Panc1 (cell line): ENCODE measurements at regions not wholly inside any gene's neighbourhood (a gene's known extent, or its start where the extent isn't known, plus 50 kb on each side); places are given as distances from the start of the nearest gene placed in this dataset.

Experiments
- ATAC-seq: fragments of 200-7000 bp; cut with Tn5 transposase; 2 replicates; pipeline ENCODE4 v1.9.1; 2020; ENCODE audit warnings: mild to moderate bottlenecking, moderate library complexity
- BruUV-seq: library from RNA; stranded (reverse); fragments of 400-500 nt; replicated peaks from 2 replicates; lab custom pipeline; 2021; lab: Mats Ljungman, UMichigan
- CTCF ChIA-PET: fragments of 300-600 bp; sonication (Branson Sonifier 250); formaldehyde crosslinking; loops from one replicate; lab custom pipeline; 2022; ENCODE audit warnings: antibody characterized with exemption; lab: Charles Lee
- POLR2A ChIA-PET: fragments of 300-600 bp; sonication (Branson Sonifier 250); formaldehyde crosslinking; loops from one replicate; lab custom pipeline; 2022; ENCODE audit warnings: antibody characterized with exemption; lab: Charles Lee
- DNase-seq: peaks from one replicate; pipeline ENCODE4 v3.0.0-alpha.2; 2010; ENCODE audit warnings: low read depth, low spot score
- H3K27ac ChIP-seq: 2 replicates; pipeline ENCODE4 v1.5.1; 2011; ENCODE audit warnings: mild to moderate bottlenecking, low read length, inconsistent platforms
- H3K27me3 ChIP-seq: fragments of 200-500 bp; sonication (Bioruptor generic); 2 replicates; pipeline ENCODE4 v1.6.0; 2014; ENCODE audit warnings: low read length, inconsistent platforms; ENCODE audit not compliant: control insufficient read depth, insufficient read depth
- H3K36me3 ChIP-seq: fragments of 200-500 bp; sonication (Bioruptor generic); 2 replicates; pipeline ENCODE4 v1.5.1; 2014; ENCODE audit warnings: inconsistent platforms, mild to moderate bottlenecking, low read length, moderate library complexity; ENCODE audit not compliant: control insufficient read depth, insufficient read depth
- H3K4me1 ChIP-seq: 2 replicates; pipeline ENCODE4 v1.5.1; 2011; ENCODE audit warnings: inconsistent platforms, mild to moderate bottlenecking, low read length, moderate library complexity; ENCODE audit not compliant: control insufficient read depth, insufficient read depth
- H3K4me3 ChIP-seq, 2 experiments: 2 replicates each; pipeline ENCODE4 v1.5.1; 2011 to 2012; ENCODE audit warnings: low read depth in 2 of 2, low read length in 2 of 2, mild to moderate bottlenecking in 2 of 2, inconsistent platforms in 1 of 2, moderate library complexity in 1 of 2
- H3K9me3 ChIP-seq: fragments of 200-500 bp; sonication (Bioruptor generic); 2 replicates; pipeline ENCODE4 v1.5.1; 2014; ENCODE audit warnings: low read depth, mild to moderate bottlenecking, inconsistent platforms, low read length, moderate library complexity; ENCODE audit not compliant: control insufficient read depth, insufficient read depth
- POLR2AphosphoS5 ChIP-seq: IDR thresholded peaks from 2 replicates; pipeline ENCODE4 v1.6.1; 2012; ENCODE audit warnings: mild to moderate bottlenecking, low read depth, low read length, moderate library complexity
- SIN3A ChIP-seq: IDR thresholded peaks from 2 replicates; pipeline ENCODE4 v1.6.1; 2012; ENCODE audit warnings: low read depth, mild to moderate bottlenecking, low read length, moderate library complexity, borderline replicate concordance; ENCODE audit not compliant: insufficient read depth
- TCF7L2 ChIP-seq: IDR thresholded peaks from 2 replicates; pipeline ENCODE4 v1.6.1; 2011; ENCODE audit warnings: mild to moderate bottlenecking, low read depth, low read length, inconsistent platforms
- in situ Hi-C: cut with HindIII; loops from 2 replicates; pipeline ENCODE4 v1.10.0; 2016; ENCODE audit warnings: low sequenced_read_pairs, low pct_unique_long_range_greater_than_20kb
- intact Hi-C: fragments of 100-400 bp; cut with micrococcal nuclease; formaldehyde crosslinking; loops from one replicate; pipeline ENCODE4 v1.10.0; 2022; ENCODE audit not compliant: unreplicated experiment
- TF ChIP-seq, protein P1 (sequence below): fragments of 450-650 bp; IDR thresholded peaks from 2 replicates; pipeline ENCODE4 v1.5.1; 2017; ENCODE audit warnings: mild to moderate bottlenecking
- TF ChIP-seq, protein P2 (sequence below), 2 experiments: IDR thresholded peaks; 2 replicates each; pipeline ENCODE4 v1.6.1; 2011 to 2012; ENCODE audit warnings: low read depth in 2 of 2, control low read depth in 1 of 2, low read length in 1 of 2, mild to moderate bottlenecking in 1 of 2, moderate library complexity in 1 of 2; ENCODE audit not compliant: insufficient read depth in 1 of 2

GRCh38 chr1:238981317-238981933, 404.9 kb upstream of the CHRM3 start:
- H3K27me3 ChIP-seq = no peaks in the 10 kb centered on the region
- in situ Hi-C loops (no loop called here), intact Hi-C loops (no loop called here)
- ATAC-seq (no peak), DNase-seq (no peak)
- no peak overlapping the region for H3K27ac ChIP-seq
- H3K4me1 ChIP-seq = no peaks in the 10 kb centered on the region
- ChIA-PET POLR2A (no interaction called here), CTCF (no interaction called here)
- H3K36me3 ChIP-seq = no peaks in the 10 kb centered on the region
- TF ChIP-seq, protein P1, sequence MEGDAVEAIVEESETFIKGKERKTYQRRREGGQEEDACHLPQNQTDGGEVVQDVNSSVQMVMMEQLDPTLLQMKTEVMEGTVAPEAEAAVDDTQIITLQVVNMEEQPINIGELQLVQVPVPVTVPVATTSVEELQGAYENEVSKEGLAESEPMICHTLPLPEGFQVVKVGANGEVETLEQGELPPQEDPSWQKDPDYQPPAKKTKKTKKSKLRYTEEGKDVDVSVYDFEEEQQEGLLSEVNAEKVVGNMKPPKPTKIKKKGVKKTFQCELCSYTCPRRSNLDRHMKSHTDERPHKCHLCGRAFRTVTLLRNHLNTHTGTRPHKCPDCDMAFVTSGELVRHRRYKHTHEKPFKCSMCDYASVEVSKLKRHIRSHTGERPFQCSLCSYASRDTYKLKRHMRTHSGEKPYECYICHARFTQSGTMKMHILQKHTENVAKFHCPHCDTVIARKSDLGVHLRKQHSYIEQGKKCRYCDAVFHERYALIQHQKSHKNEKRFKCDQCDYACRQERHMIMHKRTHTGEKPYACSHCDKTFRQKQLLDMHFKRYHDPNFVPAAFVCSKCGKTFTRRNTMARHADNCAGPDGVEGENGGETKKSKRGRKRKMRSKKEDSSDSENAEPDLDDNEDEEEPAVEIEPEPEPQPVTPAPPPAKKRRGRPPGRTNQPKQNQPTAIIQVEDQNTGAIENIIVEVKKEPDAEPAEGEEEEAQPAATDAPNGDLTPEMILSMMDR = no peak
- no peak for TF ChIP-seq SIN3A
- no peak for TF ChIP-seq TCF7L2
- TF ChIP-seq, protein P2, sequence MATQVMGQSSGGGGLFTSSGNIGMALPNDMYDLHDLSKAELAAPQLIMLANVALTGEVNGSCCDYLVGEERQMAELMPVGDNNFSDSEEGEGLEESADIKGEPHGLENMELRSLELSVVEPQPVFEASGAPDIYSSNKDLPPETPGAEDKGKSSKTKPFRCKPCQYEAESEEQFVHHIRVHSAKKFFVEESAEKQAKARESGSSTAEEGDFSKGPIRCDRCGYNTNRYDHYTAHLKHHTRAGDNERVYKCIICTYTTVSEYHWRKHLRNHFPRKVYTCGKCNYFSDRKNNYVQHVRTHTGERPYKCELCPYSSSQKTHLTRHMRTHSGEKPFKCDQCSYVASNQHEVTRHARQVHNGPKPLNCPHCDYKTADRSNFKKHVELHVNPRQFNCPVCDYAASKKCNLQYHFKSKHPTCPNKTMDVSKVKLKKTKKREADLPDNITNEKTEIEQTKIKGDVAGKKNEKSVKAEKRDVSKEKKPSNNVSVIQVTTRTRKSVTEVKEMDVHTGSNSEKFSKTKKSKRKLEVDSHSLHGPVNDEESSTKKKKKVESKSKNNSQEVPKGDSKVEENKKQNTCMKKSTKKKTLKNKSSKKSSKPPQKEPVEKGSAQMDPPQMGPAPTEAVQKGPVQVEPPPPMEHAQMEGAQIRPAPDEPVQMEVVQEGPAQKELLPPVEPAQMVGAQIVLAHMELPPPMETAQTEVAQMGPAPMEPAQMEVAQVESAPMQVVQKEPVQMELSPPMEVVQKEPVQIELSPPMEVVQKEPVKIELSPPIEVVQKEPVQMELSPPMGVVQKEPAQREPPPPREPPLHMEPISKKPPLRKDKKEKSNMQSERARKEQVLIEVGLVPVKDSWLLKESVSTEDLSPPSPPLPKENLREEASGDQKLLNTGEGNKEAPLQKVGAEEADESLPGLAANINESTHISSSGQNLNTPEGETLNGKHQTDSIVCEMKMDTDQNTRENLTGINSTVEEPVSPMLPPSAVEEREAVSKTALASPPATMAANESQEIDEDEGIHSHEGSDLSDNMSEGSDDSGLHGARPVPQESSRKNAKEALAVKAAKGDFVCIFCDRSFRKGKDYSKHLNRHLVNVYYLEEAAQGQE (IDR thresholded peaks at IDR 0.05; ENCODE audit: insufficient read depth in 1 of 2, low read depth in 2 of 2, low read length in 1 of 2) = no peak
- no peak for TF ChIP-seq POLR2AphosphoS5
- no peaks in the 10 kb centered on the region for H3K9me3 ChIP-seq
- no TSS peak for BruUV-seq
- no peak overlapping the region for H3K4me3 ChIP-seq

GRCh38 chr1:238980053-238980452, 406.3 kb upstream of the CHRM3 start:
- Histone ChIP-seq H3K4me1 (no peaks in the 10 kb centered on the region), H3K27ac (no peak overlapping the region), H3K36me3 (no peaks in the 10 kb centered on the region), H3K27me3 (no peaks in the 10 kb centered on the region), H3K9me3 (no peaks in the 10 kb centered on the region), H3K4me3 (no peak overlapping the region)
- ChIA-PET CTCF (no interaction called here), POLR2A (no interaction called here)
- BruUV-seq = no TSS peak
- DNase-seq (no peak), ATAC-seq (no peak)
- no peak for TF ChIP-seq TCF7L2
- TF ChIP-seq SIN3A = no peak
- TF ChIP-seq, protein P1 = no peak
- TF ChIP-seq, protein P2 (IDR thresholded peaks at IDR 0.05; ENCODE audit: insufficient read depth in 1 of 2, low read depth in 2 of 2, low read length in 1 of 2) = no peak
- TF ChIP-seq POLR2AphosphoS5 = no peak
- intact Hi-C loops = no loop called here
- in situ Hi-C loops = no loop called here
